Amygdala (tissue), 56 donors: ENCODE measurements at regions not wholly inside any gene's neighbourhood (a gene's known extent, or its start where the extent isn't known, plus 50 kb on each side); places are given as distances from the start of the nearest gene placed in this dataset.

Experiments
- DNase-seq, 56 donors: peaks; one replicate each; lab custom pipeline; 2025; lab: John Stamatoyannopoulos, UW

- DNase-seq = no peak
These were observed 112.8 kb downstream of the DSC3 start for GRCh38 chr18:30929718-30930117.

DNA sequence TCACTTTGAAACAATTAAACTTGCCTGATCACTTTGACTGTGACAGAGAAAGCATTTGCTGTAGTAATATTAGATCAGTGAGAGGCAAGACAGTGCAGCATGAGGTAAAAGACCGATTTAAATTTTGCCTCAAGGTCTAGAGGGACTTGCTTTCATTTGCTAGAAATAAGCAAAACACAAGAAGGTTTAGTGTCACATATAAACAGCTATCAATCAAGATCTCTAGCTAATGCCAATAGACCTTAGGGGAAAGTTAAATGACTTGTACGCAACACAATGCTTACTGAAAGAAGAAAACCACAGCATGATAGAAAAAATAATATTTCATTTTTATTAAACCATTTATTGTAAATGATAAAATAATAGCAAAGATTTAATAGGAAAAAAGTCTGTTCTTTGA is 113.5 kb downstream of the DSC3 start:
- no peak for DNase-seq

DNA sequence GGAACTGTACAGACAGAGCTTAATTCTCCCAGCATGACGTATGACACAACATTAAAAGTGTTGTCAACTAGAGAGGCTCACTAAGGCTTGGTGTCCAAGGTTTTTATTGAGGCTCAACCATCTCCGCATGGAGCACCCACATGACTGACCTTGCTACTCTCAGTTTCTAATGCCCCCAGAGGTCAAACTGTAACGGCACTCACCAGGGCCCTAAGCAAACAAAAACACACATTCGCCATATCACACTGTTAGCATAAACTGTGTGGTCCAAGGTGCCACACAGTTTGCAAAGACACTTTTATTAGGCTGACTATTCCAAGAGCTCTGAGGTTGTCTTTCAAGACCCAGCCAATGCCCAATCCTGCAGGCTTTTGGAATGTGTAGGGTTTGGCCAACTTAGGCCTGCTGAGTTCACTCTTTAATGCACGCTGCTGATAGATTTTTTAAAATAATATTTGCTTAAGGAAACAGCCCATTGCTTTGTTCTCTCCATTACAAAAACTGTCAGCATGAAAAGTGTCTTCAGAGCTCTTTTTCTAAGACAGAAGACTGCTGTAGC is 114.9 kb downstream of the DSC3 start:
- DNase-seq = no peak

DNA sequence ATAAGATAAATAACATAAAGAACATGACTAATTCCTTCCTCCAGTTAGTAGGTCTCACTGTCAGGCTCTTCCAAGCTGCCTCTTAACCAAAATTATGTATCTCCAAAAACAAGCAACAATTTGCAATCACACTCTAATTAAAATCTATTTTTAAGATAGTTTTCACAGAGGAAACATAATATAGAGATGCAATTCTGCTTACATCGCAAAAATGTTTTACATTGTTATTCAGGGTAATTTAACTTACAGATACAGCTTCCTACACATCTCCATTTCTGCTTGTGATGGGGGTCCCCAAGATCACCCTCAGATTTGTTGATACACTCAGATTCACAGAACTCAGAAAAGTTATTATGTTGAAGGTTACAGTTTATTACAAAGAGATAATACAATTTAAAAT is 115.5 kb downstream of the DSC3 start:
- no peak for DNase-seq

- DNase-seq = no peak
These were observed 116.7 kb downstream of the DSC3 start for GRCh38 chr18:30925795-30926194.

GRCh38 chr18:30920757-30921156 is 121.8 kb downstream of the DSC3 start:
- DNase-seq = no peak

- DNase-seq = no peak
These were observed 122.2 kb downstream of the DSC3 start for GRCh38 chr18:30920351-30920750.

GRCh38 chr18:30917651-30918050 is 124.9 kb downstream of the DSC3 start:
- DNase-seq = no peak

DNA sequence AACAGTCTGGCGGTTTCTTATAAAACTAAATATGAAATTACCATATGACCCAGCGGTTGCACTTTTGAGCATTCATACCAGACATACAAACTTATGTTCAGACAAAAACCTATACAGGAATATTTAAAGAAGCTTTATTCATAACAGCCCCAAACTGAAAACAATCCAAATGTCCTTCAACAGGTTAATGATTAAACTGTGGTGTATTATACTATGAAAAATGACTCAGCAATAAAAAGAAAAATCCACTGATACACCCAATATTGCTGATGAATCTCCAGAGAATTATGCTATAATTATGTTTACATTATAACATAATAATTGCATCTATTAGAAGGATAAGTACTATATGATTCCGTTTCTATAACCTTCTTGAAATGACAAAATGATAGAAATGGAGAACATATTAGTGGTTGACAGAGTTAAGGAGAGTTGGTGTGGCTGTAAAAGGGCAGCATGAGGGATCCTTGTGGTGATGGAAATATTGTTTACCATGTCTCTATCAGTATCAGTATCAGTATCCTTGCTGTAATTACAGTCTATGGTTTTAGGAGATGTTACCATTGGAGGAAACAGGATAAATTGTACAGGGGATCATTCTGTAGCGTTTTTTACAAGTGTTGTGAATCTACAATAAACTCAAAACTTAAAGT is 127.1 kb downstream of the DSC3 start:
- no peak for DNase-seq

GRCh38 chr18:30908381-30908780 is 134.2 kb downstream of the DSC3 start:
- no peak for DNase-seq

GRCh38 chr18:30903566-30903965 is 139.0 kb downstream of the DSC3 start:
- DNase-seq = no peak

GRCh38 chr18:30889519-30890301 is 152.8 kb downstream of the DSC3 start:
- peak in 12 of 56 donors; percentile 0 to 33 (median 10) for DNase-seq

DNA sequence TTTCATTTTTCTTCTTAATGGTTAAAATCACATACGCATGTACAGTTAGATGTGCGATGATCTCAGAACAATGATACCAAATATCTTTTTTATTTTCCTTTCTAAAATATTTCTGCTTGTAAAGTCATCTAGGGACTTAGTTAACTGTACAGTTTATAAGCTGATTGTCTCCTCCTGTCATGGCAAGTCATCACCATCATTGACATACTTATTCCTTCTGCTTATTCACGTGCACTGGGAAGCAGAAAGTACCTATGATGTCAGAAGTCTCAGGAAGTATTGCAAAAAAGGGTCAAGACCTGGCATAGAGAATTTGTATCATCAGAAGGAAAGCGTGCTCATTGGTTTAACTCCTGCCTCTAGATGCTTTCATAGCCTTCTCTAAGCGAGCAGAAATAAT is 154.2 kb downstream of the DSC3 start:
- no peak for DNase-seq

DNA sequence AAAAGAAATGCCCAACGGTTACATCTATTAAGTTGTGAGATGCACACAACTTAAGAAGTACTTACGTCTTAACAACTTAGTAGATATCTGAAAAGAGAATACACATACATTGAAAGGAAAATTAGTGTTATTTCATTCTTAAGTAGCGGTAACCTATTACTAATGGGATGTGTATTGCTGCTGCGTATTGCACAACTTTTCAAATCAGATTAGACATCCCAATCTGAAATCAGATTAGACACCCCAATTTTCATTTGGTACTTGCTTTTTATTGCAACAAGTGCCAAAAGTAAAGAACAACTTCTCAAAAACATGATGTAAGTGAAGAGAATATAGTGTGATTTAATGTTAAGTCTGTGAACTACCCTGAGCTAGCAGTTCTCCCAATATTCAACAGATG is 155.5 kb downstream of the DSC3 start:
- no peak for DNase-seq

DNA sequence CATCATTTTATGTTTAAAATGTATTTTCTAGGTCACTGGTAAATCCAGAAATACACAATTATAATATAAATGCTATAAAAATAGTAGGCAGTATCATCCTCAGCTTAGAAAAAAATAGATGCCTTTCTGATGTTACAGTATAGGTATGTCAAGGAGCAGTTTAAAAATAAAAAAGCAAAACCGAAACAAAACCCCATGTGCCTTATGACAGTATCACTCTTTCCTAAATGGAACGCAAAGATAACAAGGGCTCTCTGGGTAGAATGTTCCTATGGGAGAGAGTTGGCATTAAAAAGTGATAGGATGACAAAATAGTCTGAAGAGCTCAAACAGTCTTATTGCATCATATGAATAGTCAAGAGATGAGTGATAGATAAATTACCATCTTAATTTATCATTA is 172.1 kb downstream of the DSC3 start:
- DNase-seq = no peak

DNA sequence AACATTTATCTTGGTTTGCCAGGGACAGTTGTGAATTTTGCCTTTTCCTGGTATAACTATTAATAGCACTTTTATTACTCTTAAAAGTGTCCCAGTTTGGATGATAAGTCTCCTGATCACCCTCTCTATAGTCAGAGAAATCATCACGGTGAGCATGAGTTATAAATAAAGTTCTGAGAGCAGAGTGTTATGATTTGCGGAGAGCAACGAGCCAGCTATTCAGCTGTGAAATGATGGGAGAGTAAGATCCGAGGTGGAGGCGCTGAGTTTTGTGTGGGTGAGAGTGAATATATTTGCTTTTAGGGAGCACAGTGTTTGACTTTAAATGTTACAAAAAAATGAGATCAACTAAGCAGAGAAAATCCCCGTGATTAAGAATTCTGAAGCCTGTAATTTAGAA is 179.6 kb downstream of the DSC3 start:
- DNase-seq = peak in 5 of 56 donors; percentile 3 to 14 (median 7)

DNA sequence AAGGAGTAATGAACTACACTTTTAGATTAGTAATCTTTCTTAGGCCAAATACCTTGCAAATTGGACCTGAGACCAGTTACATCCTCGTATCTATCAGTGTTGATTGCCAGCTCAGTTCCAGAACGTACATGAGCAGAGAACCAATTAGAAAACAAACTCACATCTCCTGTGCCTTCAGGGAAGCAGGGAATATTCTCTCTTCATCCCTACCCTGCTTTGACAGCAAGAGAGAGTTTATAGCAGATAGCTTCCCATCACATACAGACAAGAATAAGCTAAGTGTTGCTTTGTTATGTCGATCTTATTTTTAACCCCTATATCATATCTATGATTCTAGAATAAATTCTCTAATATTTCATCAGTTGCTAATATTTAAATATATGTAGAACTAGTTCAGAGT is 181.8 kb downstream of the DSC3 start:
- DNase-seq = no peak

DNA sequence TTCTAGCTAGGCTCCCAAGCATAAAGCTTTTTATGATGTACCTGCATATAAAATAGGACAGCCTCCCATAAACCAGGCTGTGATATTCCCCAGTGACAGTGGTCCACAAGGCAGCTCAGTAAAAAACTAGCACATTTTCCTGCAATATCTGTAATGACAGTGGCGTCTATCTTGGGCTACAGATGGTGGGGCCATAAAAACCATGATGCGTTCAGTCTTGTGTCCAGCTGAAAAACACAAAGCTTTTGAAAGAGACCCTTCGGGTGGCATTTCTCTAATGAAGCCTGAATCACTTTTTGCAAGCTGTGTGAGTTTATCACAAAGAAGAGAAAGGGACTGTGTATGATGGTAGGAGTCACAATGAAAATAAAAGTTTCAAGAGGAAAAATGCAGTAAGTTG is 183.5 kb downstream of the DSC3 start:
- DNase-seq = no peak

DNA sequence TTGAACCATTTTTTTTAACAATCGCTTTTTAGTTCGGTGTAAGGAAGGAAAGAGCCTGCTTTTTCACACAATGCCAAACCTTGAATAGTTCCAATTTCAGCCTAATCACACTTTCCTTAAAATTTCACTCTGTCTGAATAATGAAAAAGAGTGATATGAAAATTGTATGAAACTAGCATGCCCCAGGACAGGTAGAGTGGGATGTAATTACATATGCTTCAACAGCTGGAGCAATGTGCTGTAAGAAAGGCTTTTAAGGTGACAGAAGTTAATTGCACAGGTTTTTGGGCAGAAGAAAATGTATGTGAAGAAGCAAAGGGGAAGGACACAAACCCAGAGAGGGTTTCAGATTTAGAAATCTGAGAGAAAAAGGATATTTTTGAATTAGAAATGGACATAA is 184.0 kb downstream of the DSC3 start:
- no peak for DNase-seq

- no peak for DNase-seq
These were observed 186.8 kb downstream of the DSC3 start for GRCh38 chr18:30855762-30856161.

- peak in 2 of 56 donors; percentile 4 to 7 for DNase-seq
These were observed 189.6 kb downstream of the DSC3 start for GRCh38 chr18:30852980-30853379.

DNA sequence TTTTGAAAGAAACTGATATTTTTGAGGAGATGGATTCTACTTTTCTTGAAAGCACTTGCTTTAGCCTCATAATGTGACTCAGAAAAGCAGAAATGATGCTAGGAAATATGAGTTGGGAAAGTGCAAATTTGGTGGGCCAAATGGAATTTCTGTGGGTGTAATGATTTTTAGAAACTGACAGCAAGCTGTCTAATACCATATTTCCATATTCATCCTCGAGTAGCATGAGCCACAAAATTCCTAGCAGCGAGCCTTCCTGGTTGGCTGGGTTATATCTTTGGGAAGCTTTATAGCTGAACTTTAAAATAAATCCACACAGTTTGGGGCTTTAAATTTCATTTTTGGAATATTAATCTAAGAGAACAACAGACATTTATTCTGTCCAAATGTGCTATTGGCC is 190.0 kb downstream of the DSC3 start:
- no peak for DNase-seq
